ENCODE measurements at regions not wholly inside any gene's neighbourhood (a gene's known extent, or its start where the extent isn't known, plus 50 kb on each side); places are given as distances from the start of the nearest gene placed in this dataset.

DNA sequence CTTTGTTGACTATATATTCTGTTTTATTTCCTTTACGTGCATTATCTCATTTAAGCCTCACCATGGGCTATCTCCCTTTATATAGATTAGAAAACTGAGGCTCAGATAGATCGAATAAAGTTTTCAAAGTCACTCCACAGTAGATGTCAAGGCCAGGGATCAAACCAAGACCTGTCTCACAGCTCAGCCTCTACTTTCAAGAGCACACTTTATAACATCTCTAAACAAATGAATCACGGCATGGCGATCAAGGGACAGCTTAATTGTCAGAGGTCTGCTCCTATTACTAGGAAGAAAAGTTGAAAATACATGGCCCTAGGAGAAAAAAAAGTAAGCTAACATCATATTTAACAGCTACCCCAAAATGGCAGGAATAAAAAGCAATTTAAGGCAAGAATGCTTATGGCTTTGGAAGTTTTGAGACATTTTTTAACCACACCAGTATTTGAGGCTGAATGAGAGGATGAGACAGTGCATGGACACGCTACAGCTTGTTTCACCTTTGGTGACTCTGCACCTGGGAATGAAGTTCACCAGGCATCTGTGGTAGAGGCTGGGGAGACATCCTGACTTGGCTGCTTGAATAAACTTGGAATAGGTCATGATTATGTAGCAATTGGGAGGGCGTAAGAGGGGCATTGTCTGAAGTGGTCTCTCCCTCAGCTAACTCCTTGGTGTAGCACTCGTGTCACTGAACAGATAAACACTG lies 486.8 kb upstream of the WWC1 start (continued):
- TF ChIP-seq, protein P1, sequence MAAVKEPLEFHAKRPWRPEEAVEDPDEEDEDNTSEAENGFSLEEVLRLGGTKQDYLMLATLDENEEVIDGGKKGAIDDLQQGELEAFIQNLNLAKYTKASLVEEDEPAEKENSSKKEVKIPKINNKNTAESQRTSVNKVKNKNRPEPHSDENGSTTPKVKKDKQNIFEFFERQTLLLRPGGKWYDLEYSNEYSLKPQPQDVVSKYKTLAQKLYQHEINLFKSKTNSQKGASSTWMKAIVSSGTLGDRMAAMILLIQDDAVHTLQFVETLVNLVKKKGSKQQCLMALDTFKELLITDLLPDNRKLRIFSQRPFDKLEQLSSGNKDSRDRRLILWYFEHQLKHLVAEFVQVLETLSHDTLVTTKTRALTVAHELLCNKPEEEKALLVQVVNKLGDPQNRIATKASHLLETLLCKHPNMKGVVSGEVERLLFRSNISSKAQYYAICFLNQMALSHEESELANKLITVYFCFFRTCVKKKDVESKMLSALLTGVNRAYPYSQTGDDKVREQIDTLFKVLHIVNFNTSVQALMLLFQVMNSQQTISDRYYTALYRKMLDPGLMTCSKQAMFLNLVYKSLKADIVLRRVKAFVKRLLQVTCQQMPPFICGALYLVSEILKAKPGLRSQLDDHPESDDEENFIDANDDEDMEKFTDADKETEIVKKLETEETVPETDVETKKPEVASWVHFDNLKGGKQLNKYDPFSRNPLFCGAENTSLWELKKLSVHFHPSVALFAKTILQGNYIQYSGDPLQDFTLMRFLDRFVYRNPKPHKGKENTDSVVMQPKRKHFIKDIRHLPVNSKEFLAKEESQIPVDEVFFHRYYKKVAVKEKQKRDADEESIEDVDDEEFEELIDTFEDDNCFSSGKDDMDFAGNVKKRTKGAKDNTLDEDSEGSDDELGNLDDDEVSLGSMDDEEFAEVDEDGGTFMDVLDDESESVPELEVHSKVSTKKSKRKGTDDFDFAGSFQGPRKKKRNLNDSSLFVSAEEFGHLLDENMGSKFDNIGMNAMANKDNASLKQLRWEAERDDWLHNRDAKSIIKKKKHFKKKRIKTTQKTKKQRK (IDR thresholded peaks at IDR 0.05; ENCODE audit: low read depth, low read length): no peak
- TF ChIP-seq GABPA (IDR thresholded peaks at IDR 0.05; ENCODE audit: low read depth) (no peak), NBN (IDR thresholded peaks at IDR 0.05) (no peak), CBX3 (IDR thresholded peaks at IDR 0.05; ENCODE audit: borderline replicate concordance, low read depth) (no peak), GATAD2B (conservative IDR thresholded peaks at IDR 0.05; ENCODE audit: low read depth) (no peak), IKZF1 (conservative IDR thresholded peaks at IDR 0.05) (no peak), LARP7 (IDR thresholded peaks at IDR 0.05) (no peak), WRNIP1 (IDR thresholded peaks at IDR 0.05; ENCODE audit: borderline replicate concordance, low read depth, low read length) (no peak)
- TF ChIP-seq, protein P2, sequence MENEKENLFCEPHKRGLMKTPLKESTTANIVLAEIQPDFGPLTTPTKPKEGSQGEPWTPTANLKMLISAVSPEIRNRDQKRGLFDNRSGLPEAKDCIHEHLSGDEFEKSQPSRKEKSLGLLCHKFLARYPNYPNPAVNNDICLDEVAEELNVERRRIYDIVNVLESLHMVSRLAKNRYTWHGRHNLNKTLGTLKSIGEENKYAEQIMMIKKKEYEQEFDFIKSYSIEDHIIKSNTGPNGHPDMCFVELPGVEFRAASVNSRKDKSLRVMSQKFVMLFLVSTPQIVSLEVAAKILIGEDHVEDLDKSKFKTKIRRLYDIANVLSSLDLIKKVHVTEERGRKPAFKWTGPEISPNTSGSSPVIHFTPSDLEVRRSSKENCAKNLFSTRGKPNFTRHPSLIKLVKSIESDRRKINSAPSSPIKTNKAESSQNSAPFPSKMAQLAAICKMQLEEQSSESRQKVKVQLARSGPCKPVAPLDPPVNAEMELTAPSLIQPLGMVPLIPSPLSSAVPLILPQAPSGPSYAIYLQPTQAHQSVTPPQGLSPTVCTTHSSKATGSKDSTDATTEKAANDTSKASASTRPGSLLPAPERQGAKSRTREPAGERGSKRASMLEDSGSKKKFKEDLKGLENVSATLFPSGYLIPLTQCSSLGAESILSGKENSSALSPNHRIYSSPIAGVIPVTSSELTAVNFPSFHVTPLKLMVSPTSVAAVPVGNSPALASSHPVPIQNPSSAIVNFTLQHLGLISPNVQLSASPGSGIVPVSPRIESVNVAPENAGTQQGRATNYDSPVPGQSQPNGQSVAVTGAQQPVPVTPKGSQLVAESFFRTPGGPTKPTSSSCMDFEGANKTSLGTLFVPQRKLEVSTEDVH (IDR thresholded peaks at IDR 0.05; ENCODE audit: low read depth, partially characterized antibody): no peak
- TF ChIP-seq, protein P3, sequence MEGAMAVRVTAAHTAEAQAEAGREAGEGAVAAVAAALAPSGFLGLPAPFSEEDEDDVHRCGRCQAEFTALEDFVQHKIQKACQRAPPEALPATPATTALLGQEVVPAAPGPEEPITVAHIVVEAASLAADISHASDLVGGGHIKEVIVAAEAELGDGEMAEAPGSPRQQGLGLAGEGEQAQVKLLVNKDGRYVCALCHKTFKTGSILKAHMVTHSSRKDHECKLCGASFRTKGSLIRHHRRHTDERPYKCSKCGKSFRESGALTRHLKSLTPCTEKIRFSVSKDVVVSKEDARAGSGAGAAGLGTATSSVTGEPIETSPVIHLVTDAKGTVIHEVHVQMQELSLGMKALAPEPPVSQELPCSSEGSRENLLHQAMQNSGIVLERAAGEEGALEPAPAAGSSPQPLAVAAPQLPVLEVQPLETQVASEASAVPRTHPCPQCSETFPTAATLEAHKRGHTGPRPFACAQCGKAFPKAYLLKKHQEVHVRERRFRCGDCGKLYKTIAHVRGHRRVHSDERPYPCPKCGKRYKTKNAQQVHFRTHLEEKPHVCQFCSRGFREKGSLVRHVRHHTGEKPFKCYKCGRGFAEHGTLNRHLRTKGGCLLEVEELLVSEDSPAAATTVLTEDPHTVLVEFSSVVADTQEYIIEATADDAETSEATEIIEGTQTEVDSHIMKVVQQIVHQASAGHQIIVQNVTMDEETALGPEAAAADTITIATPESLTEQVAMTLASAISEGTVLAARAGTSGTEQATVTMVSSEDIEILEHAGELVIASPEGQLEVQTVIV (IDR thresholded peaks at IDR 0.05; ENCODE audit: borderline replicate concordance, partially characterized antibody): no peak

Data from GM12878 (cell line).